Hematopoietic multipotent progenitor cell treated with erythropoietin and hydrocortisone succinate and interleukin-3 and kit ligand, for 6 days (in vitro differentiated cells): ENCODE measurements at regions not wholly inside any gene's neighbourhood (a gene's known extent, or its start where the extent isn't known, plus 50 kb on each side); places are given as distances from the start of the nearest gene placed in this dataset.
"Not testable (repeated sequence)": the region's sequence is repeated elsewhere in the genome, so short reads cannot be mapped to it uniquely, and the experiment has no call there.

Experiments used
- DNase-seq: peaks from one replicate; pipeline ENCODE4 v3.0.0-alpha.2; 2015

DNA sequence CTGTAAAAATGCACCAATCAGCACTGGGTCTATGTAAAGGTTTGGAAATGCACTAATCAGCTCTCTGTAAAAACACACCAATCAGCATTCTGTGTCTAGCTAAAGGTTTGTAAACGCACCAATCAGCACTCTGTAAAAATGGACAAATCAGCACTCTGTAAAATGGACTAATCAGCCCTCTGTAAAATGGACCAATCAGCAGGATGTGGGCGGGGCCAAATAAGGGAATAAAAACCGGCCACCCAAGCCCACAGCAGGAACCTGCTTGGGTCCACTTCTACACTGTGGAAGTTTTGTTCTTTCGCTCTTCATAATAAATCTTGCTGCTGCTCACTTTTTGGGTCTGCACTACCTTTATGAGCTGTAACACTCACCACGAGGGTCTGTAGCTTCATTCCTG is 101.0 kb downstream of the SMC2 start:
- not testable (repeated sequence) for DNase-seq

DNA sequence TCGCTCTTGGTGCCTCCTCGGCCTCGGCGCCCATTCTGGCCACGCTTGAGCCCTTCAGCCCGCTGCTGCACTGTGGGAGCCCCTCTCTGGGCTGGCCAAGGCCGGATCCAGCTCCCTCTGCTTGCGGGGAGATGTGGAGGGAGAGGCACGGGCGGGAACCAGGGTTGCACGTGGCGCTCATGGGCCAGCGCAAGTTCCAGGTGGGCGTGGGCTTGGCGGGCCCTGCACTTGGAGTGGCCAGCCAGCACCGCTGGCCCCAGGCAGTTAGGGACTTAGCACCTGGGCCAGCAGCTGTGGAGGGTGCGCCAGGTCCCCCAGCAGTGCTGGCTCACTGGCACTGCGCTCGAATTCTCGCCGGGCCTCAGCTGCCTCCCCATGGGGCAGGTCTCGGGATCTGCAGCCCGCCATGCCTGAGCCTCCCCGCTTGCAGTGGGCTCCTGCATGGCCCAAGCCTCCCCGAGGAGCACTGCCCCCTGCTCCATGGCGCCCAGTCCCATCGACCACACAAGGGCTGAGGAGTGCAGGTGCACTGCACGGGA is 106.4 kb downstream of the SMC2 start:
- no peak for DNase-seq

GRCh38 chr9:104206766-104207165 is 112.7 kb downstream of the SMC2 start:
- no peak for DNase-seq

GRCh38 chr9:104209387-104209786 is 115.3 kb downstream of the SMC2 start:
- DNase-seq, result no peak

DNA sequence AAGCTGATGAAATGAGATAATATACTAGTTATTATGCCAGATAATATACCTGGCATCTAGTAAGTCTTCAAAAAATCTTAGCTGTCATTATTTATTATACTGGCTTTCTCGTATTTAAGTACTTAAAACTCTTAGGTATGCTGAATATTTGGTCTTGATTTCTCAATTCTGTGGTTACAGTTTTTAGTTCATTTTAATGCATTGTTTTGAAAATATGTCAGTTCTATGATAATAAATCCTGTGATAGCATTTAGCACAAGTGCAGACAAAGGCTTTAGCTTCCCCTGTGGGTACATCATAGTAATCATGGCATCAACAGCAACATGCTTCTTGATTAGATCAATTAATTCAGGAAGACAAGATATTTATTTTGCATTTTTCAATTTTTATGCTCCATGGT is 133.0 kb downstream of the SMC2 start:
- no peak for DNase-seq

DNA sequence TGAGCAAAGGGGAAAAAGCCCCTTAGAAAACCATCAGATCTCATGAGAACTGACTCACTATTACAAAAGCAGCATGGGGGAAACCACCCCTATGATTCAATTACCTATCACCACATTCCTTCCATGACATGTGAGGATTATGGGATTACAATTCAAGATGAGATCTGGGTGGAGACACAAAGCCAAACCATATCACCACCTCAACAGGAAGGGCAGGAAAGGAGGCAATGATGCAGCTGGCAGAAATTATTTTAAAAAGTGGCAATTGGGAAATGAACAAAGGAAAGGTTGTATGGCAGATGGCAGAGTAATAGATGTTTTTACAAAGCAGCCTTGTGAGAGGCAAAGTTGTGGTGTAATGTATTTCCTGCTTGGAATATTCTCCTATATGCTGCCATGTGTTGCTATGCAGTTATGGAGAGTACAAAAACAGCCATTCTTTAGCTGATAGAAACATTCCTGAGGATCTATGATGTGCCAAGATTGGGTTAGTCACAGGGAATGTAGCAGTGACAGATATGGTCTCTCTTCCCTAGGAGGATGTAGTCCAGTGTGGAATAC is 138.8 kb downstream of the SMC2 start:
- no peak for DNase-seq

DNA sequence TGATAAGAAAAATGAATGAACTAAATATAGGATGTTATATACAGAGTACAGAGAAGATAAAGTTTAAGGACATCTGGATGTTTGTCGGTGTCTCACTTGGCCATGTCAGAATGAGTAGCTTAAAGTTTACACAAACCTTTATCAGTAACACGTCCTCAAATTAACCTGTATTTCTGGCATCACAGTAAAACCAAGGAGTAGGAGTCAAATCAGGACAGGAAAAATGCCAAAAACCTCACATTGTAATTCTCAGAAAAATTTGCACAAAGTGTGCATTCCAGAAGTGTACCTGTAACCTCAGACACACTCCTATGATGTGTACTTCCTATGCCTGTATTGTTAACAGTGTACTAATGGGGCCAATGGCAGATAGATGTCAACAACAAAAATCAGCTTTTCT is 139.3 kb downstream of the SMC2 start:
- DNase-seq, result no peak

- DNase-seq, result not testable (repeated sequence)
These were observed 140.7 kb downstream of the SMC2 start for GRCh38 chr9:104234632-104235337.

- DNase-seq, result not testable (repeated sequence)
These were observed 141.4 kb downstream of the SMC2 start for GRCh38 chr9:104235347-104236120.

DNA sequence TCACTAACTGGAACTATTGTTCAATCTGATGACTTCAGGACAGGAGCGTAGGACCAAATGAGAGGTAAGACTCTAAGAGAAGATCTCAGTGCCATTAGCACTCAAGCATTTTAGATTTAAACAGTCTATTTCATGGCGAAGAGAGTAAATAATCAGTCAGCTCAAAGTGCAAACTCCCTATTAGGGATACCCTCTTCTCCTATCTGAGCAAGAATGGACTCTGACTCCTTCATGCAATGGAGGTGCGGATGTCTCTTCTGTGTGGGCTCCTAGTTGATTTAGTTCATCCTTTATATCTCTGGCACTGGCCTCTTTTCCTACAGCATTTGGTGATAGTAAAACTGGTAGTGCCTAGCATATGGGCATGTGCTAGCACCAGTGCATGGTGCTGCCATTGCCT is 144.6 kb downstream of the SMC2 start:
- DNase-seq, result no peak

DNA sequence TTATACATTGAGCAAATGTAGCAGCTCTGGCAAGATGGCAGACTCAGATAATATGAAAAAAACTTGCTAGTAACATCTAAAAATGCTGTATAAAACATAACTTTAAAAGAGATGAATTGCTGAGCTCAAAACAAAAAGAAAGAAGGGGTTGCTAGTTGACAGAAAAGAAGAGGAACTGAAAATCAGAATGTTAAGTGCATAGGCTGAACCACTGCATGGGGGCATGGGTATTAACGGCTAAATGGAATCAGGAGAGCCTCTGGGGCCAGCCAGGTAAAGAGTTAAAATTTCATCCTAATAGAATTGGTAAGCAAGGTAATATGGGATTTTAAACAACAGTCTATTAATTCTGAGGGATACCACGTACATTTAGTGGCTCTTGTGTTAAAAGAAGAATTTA is 146.8 kb downstream of the SMC2 start:
- no peak for DNase-seq

DNA sequence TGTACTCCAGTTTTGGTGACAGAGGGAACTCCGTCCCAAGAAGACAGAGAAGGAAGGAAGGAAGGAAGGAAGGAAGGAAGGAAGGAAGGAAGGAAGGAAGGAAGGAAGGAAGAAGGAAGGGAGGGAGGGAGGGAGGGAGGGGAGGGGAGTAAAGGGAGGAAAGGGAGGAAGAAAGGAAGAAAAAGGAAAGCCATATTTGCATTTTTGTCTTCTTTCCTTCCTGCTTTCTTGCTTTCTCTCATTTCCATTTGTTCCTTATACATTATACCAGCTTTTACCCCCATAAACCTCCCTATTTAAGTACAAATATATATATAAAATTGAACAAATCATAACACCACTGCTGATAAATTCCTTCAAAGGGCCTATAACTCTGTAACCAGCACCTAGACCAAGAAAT is 151.8 kb downstream of the SMC2 start:
- no peak for DNase-seq

- DNase-seq, result no peak
These were observed 153.9 kb downstream of the SMC2 start for GRCh38 chr9:104247899-104248460.

GRCh38 chr9:104256031-104256695 is 162.1 kb downstream of the SMC2 start:
- DNase-seq, result no peak

GRCh38 chr9:104256696-104257062 is 162.6 kb downstream of the SMC2 start:
- DNase-seq, result no peak

DNA sequence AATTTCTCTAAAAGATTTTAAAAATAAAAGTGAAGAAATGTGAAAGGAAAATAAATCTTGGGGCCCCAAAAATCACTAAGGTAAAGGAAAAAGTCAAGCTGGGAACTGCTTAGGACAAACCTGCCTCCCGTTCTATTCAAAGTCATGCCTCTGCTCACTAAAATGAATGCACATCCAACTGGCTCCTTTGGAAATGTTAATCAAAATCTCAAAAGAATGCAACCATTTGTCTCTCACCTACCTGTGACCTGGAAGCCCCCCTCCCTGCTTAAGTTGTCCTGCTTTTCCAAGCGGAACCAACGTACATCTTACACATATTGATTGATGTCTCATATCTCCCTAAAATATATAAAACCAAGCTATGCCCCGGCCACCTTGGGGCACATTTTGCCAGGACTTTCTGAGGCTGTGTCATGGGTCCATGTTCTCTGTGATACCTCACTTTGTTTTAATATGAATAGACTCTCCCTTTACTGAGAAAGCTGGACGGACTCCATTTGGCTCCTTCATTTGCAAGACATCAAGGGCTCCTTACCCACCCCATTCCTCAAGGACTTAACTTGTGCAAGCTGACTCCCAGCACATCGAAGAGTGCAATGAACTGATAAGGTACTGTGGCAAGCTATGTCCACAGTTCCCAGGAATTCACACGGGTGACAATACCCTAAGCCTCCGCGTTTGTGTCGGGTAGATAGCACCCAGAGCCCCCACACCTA is 164.3 kb downstream of the SMC2 start:
- no peak for DNase-seq

GRCh38 chr9:104260004-104260403 is 165.9 kb downstream of the SMC2 start:
- DNase-seq, result no peak

GRCh38 chr9:104263942-104264341 is 169.8 kb downstream of the SMC2 start:
- DNase-seq, result no peak

DNA sequence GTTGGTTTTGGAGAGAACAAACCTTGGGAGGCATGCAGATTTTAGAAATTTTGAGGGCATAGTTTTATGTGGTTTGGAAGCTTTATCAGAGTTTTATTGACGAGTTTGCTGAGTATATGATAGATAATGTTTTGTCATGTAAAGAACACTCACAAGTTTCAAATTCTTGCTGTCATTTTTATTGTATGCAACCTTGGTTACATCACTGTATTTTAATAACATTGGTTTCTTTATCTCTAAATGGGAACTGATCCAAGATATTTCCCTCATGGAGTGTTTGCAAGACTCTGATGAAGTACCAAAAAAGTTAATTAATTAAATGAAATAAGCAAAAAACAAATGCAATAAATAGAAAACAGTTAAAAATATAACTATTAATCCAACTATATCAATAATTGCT is 170.3 kb downstream of the SMC2 start:
- no peak for DNase-seq

DNA sequence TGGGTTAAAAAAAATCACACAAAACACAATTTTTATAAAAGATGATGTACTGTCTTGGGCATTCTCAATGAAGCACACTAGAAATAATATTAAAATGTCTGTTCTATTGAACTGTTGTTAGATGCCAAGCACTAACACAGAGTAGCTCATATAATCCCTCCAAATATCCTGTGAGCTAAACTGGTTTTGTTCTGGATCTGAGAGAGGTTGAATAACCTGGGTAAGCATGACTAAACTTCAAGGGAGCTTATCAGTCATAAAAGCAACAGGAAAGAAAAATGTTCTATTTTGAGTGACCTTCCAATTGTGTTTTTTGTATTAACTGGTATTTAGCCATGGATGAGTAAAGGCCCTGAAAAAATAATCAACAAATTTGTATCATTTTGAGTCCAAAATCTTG is 175.3 kb downstream of the SMC2 start:
- no peak for DNase-seq

DNA sequence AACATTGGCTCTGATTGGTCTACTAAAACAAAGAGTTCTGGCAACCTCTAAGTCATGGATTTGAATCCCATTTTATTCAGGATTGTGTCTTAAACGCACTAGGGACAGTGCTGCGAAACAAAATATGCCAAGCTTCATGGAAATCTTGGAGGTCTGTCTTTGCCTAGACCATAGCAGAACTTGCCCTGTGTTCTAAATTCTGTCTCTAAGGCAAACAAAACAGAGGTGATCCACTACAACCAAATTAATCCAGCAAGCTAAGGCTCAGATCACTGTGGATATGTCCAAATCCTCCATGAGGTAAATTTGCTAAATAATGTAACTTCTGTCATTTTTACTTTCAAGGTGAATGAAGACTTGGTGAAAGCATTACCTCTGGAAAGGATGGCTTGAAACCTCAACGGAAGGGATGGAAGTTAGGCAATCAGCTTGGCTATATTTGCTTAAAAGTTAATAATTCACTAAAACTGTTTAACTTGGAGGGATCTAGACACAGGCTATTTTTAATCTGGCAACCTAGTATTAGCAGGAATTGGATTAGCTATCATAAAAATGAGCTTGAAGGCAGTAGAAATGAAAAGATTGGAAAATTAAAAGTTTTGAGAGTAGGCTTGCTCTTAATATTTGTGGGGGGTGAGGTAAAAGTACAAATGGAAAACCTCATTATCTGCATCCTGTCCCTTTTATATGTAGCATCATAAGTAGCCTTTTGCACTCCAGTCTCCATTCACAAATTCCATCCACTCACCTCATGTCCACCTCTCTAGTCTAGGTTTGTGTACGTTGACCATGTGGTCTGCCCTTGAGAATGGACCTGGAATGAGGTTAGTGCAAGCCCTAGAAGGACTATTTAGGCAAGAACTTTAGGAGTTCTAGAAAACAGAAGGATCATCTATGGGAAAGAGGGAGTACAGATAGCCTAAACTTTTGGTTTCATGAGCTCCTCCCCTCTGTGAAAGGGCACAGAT is 176.2 kb downstream of the SMC2 start:
- no peak for DNase-seq
